ENCODE measurements at regions not wholly inside any gene's neighbourhood (a gene's known extent, or its start where the extent isn't known, plus 50 kb on each side); places are given as distances from the start of the nearest gene placed in this dataset.

GRCh38 chr2:39511605-39512433 is 74.7 kb upstream of the MAP4K3 start (continued):
- TF ChIP-seq ZNF362 (CRISPR knock-in tag; IDR thresholded peaks at IDR 0.05; ENCODE audit: borderline replicate concordance): peak; percentile 87
- no peak for TF ChIP-seq ZNF503 (CRISPR knock-in tag; IDR thresholded peaks at IDR 0.05)

- Histone ChIP-seq H3K27ac (ENCODE audit: extremely low read length, insufficient read depth, low read length) (peak overlapping the region; percentile 8), H3K4me3 (replicated peaks in 1 of 3; ENCODE audit: insufficient read depth in 1 of 3, low read depth in 2 of 3, low read length in 3 of 3) (no peak overlapping the region), H3K36me3 (replicated peaks in 1 of 2; ENCODE audit: control insufficient read depth in 1 of 2, insufficient read depth in 2 of 2, low read length in 2 of 2) (no peaks in the 10 kb centered on the region; a peak in 1 of 5 replicates), H4K20me1 (ENCODE audit: insufficient read depth, low read length) (no peaks in the 10 kb centered on the region), H3K4me1 (ENCODE audit: insufficient read depth, low read length) (peaks cover 83% of the 10 kb centered on the region), H3K9ac (ENCODE audit: insufficient read depth, low read depth, low read length) (no peak overlapping the region), H3K27me3 (ENCODE audit: control insufficient read depth in 1 of 2, insufficient read depth in 2 of 2, low read length in 2 of 2) (no peaks in the 10 kb centered on the region), H2AFZ (ENCODE audit: low read length) (no peak overlapping the region), H3K79me2 (ENCODE audit: insufficient read depth, low read length) (no peaks in the 10 kb centered on the region), H3K4me2 (ENCODE audit: low read depth, low read length) (0 out of 2 replicates have a peak overlapping the region, but pooled peaks have one; percentile 10), H3K9me3 (ENCODE audit: low read length) (no peaks in the 10 kb centered on the region)
- FAIRE-seq: no peak
- CTCF ChIA-PET (ENCODE audit: low intra/inter-chr PET ratio, low total read pairs): interaction anchor here (1.6 to 3.2 kb wide), 2 partner anchors 185 to 217 kb away, joined by 5 to 23 read pairs; no protein-coding TSS in a partner anchor
- DNase-seq (ENCODE audit: low spot score): no peak
- POLR2A ChIA-PET: interaction anchor here (1.3 to 1.9 kb wide), 2 partner anchors 38 to 63 kb away, joined by 4 to 7 read pairs; no protein-coding TSS in a partner anchor
- 91% methylated on average over 7 of the region's 7 CpGs for WGBS (ENCODE audit: low lambda C conversion rate)
- TF ChIP-seq SMC3 (IDR thresholded peaks at IDR 0.05; ENCODE audit: low read length) (0 out of 2 replicates have a peak, but pooled peaks have one; percentile 1), ZNF263 (CRISPR knock-in tag; IDR thresholded peaks at IDR 0.05) (no peak), NCOR1 (IDR thresholded peaks at IDR 0.05; ENCODE audit: borderline replicate concordance, low read length) (0 out of 2 replicates have a peak, but pooled peaks have one; percentile 5)
- intact Hi-C loops (cut with micrococcal nuclease; ENCODE audit: unreplicated experiment): loop anchor here (2.0 to 10.0 kb wide), 2 partner anchors 76 to 182 kb away; partner anchors contain the start of gene MAP4K3
- BruUV-seq (replicated peaks): no TSS peak
- in situ Hi-C loops (cut with HindIII; ENCODE audit: extremely low pct_ligation_motif_present, low pct_unique_long_range_greater_than_20kb): loop anchor here (5.0 kb wide), 1 partner anchor 205 kb away; no protein-coding TSS in a partner anchor
- ATAC-seq: no peak
Observed at GRCh38 chr2:39512434-39512935, 75.4 kb upstream of the MAP4K3 start.
